IMR-90 (cell line): ENCODE measurements at regions not wholly inside any gene's neighbourhood (a gene's known extent, or its start where the extent isn't known, plus 50 kb on each side); places are given as distances from the start of the nearest gene placed in this dataset.

ENCODE experiments used
- ATAC-seq: fragments of 200-7000 bp; cut with Tn5 transposase; 2 replicates; pipeline ENCODE4 v1.9.1; 2020; ENCODE audit warnings: low read depth, mild to moderate bottlenecking, moderate library complexity
- BruUV-seq: library from RNA; stranded (reverse); fragments of 400-500 nt; replicated peaks from 2 replicates; lab custom pipeline; 2021; lab: Mats Ljungman, UMichigan
- CTCF ChIA-PET: fragments of 300-600 bp; formaldehyde crosslinking; extraction: SDS; loops from one replicate; lab custom pipeline; 2021; ENCODE audit warnings: antibody characterized with exemption; lab: Yijun Ruan, JAX
- POLR2A ChIA-PET: fragments of 300-600 bp; sonication (Branson Sonifier 250); formaldehyde crosslinking; loops from one replicate; lab custom pipeline; 2022; ENCODE audit warnings: antibody characterized with exemption; ENCODE audit not compliant: unreplicated experiment; lab: Charles Lee
- DNase-seq: peaks from one replicate; pipeline ENCODE4 v3.0.0; 2013
- H2AFZ ChIP-seq: replicated peaks from 2 replicates; pipeline ENCODE3; 2013; ENCODE audit warnings: low read length, mild to moderate bottlenecking; ENCODE audit not compliant: poor library complexity
- H2AK5ac ChIP-seq: 2 replicates; pipeline ENCODE4 v1.6.1; 2013; ENCODE audit warnings: low read depth, low read length, inconsistent platforms
- H2AK9ac ChIP-seq: replicated peaks from 2 replicates; pipeline ENCODE3; 2013; ENCODE audit warnings: mild to moderate bottlenecking, low read depth, low read length, moderate library complexity; ENCODE audit not compliant: poor library complexity
- H2BK120ac ChIP-seq: 2 replicates; pipeline ENCODE4 v1.6.1; 2013; ENCODE audit warnings: low read depth, low read length, inconsistent platforms
- H2BK15ac ChIP-seq: 3 replicates; pipeline ENCODE4 v1.6.1; 2013; ENCODE audit warnings: low read depth, low read length, inconsistent platforms
- H2BK20ac ChIP-seq: 2 replicates; pipeline ENCODE4 v1.6.1; 2013; ENCODE audit warnings: low read depth, mild to moderate bottlenecking, inconsistent platforms, low read length, moderate library complexity
- H2BK5ac ChIP-seq: 2 replicates; pipeline ENCODE4 v1.6.1; 2013; ENCODE audit warnings: mild to moderate bottlenecking, low read depth, low read length, inconsistent platforms; ENCODE audit not compliant: poor library complexity, severe bottlenecking
- H3K14ac ChIP-seq: replicated peaks from 2 replicates; pipeline ENCODE4 v1.6.1; 2013; ENCODE audit warnings: low read depth, low read length, inconsistent platforms
- H3K18ac ChIP-seq: 2 replicates; pipeline ENCODE4 v1.6.1; 2013; ENCODE audit warnings: low read depth, low read length, control low read depth
- H3K23ac ChIP-seq: 2 replicates; pipeline ENCODE4 v1.6.1; 2013; ENCODE audit warnings: low read depth, low read length, inconsistent platforms
- H3K27ac ChIP-seq: 2 replicates; pipeline ENCODE4 v1.5.1; 2013; ENCODE audit warnings: mild to moderate bottlenecking, control low read depth, low read length; ENCODE audit not compliant: insufficient read depth
- H3K27me3 ChIP-seq: 2 replicates; pipeline ENCODE4 v1.6.1; 2013; ENCODE audit warnings: low read length; ENCODE audit not compliant: control insufficient read depth, insufficient read depth
- H3K36me3 ChIP-seq: 2 replicates; pipeline ENCODE4 v1.6.1; 2013; ENCODE audit warnings: low read length, mixed read lengths; ENCODE audit not compliant: control insufficient read depth, insufficient read depth
- H3K4ac ChIP-seq: 2 replicates; pipeline ENCODE4 v1.6.1; 2013; ENCODE audit warnings: low read depth, low read length, inconsistent platforms
- H3K4me1 ChIP-seq: 2 replicates; pipeline ENCODE4 v1.6.1; 2013; ENCODE audit warnings: low read length, mixed read lengths; ENCODE audit not compliant: control insufficient read depth, insufficient read depth
- H3K4me2 ChIP-seq: 2 replicates; pipeline ENCODE4 v1.6.1; 2013; ENCODE audit warnings: low read depth, mild to moderate bottlenecking, control low read depth, low read length, moderate library complexity
- H3K4me3 ChIP-seq: 2 replicates; pipeline ENCODE4 v1.5.1; 2013; ENCODE audit warnings: low read depth, mild to moderate bottlenecking, control low read depth, low read length, moderate library complexity; ENCODE audit not compliant: insufficient read depth
- H3K56ac ChIP-seq: 2 replicates; pipeline ENCODE4 v1.6.1; 2013; ENCODE audit warnings: low read length, inconsistent platforms; ENCODE audit not compliant: insufficient read depth; ENCODE audit errors: extremely low read depth
- H3K79me1 ChIP-seq, 2 experiments: 2 replicates each; pipeline ENCODE4 v1.6.1; 2013; ENCODE audit warnings: low read length in 2 of 2, inconsistent platforms in 1 of 2, low read depth in 1 of 2
- H3K9ac ChIP-seq: 2 replicates; pipeline ENCODE4 v1.6.1; 2013; ENCODE audit warnings: low read depth, low read length, control low read depth
- H3K9me1 ChIP-seq: 2 replicates; pipeline ENCODE4 v1.6.1; 2013; ENCODE audit warnings: low read length, inconsistent platforms; ENCODE audit not compliant: insufficient read depth
- H3K9me3 ChIP-seq: 2 replicates; pipeline ENCODE4 v1.6.1; 2013; ENCODE audit warnings: low read length; ENCODE audit not compliant: control insufficient read depth, insufficient read depth
- H4K20me1 ChIP-seq: 2 replicates; pipeline ENCODE4 v1.6.1; 2013; ENCODE audit warnings: low read length, inconsistent platforms; ENCODE audit not compliant: insufficient read depth
- H4K5ac ChIP-seq: 2 replicates; pipeline ENCODE4 v1.6.1; 2013; ENCODE audit warnings: mild to moderate bottlenecking, low read depth, low read length, control low read depth
- H4K8ac ChIP-seq, 2 experiments: 2 replicates each; pipeline ENCODE4 v1.6.1; 2013; ENCODE audit warnings: low read depth in 2 of 2, low read length in 2 of 2, control low read depth in 1 of 2, inconsistent platforms in 1 of 2
- H4K91ac ChIP-seq: 2 replicates; pipeline ENCODE4 v1.6.1; 2013; ENCODE audit warnings: low read depth, low read length, inconsistent platforms; ENCODE audit not compliant: insufficient read depth
- BHLHE40 ChIP-seq: fragments of 150-350 bp; IDR thresholded peaks from 2 replicates; pipeline ENCODE4 v1.6.1; 2016; ENCODE audit warnings: mild to moderate bottlenecking, low read depth, low read length
- CEBPB ChIP-seq: IDR thresholded peaks from 2 replicates; pipeline ENCODE4 v1.6.1; 2012; ENCODE audit warnings: low read depth, low read length, improper control_type of control experiment
- CHD1 ChIP-seq: IDR thresholded peaks from 2 replicates; pipeline ENCODE4 v1.6.1; 2012; ENCODE audit warnings: low read depth, low read length, improper control_type of control experiment
- CTCF ChIP-seq: conservative IDR thresholded peaks from 2 replicates; pipeline ENCODE4 v1.5.1; 2012; ENCODE audit warnings: mild to moderate bottlenecking, low read depth, low read length, improper control_type of control experiment
- ELK1 ChIP-seq: fragments of 150-350 bp; IDR thresholded peaks from 2 replicates; pipeline ENCODE4 v1.6.1; 2016; ENCODE audit warnings: low read depth, mild to moderate bottlenecking, low read length, moderate library complexity, borderline replicate concordance
- FOS ChIP-seq: fragments of 150-350 bp; IDR thresholded peaks from 2 replicates; pipeline ENCODE4 v1.6.1; 2016; ENCODE audit warnings: low read depth, low read length
- MAFK ChIP-seq: IDR thresholded peaks from 2 replicates; pipeline ENCODE4 v1.6.1; 2012; ENCODE audit warnings: low read depth, low read length, improper control_type of control experiment
- MAZ ChIP-seq: IDR thresholded peaks from 2 replicates; pipeline ENCODE4 v1.6.1; 2012; ENCODE audit warnings: low read depth, mild to moderate bottlenecking, low read length, improper control_type of control experiment, moderate library complexity, borderline replicate concordance
- MXI1 ChIP-seq: IDR thresholded peaks from 2 replicates; pipeline ENCODE4 v1.6.1; 2012; ENCODE audit warnings: low read depth, mild to moderate bottlenecking, low read length, moderate library complexity, borderline replicate concordance
- NFE2L2 ChIP-seq: fragments of 150-350 bp; IDR thresholded peaks from 2 replicates; pipeline ENCODE4 v1.6.1; 2016; ENCODE audit warnings: low read depth, mild to moderate bottlenecking, low read length
- POLR2A ChIP-seq: IDR thresholded peaks from 2 replicates; pipeline ENCODE4 v1.6.1; 2012; ENCODE audit warnings: mild to moderate bottlenecking, low read depth, low read length
- RAD21 ChIP-seq: IDR thresholded peaks from 2 replicates; pipeline ENCODE4 v1.6.1; 2012; ENCODE audit warnings: low read length, improper control_type of control experiment
- RCOR1 ChIP-seq: IDR thresholded peaks from 2 replicates; pipeline ENCODE4 v1.6.1; 2012; ENCODE audit warnings: mild to moderate bottlenecking, low read length, improper control_type of control experiment; ENCODE audit not compliant: insufficient replicate concordance
- RFX5 ChIP-seq: IDR thresholded peaks from 2 replicates; pipeline ENCODE4 v1.8.0; 2012; ENCODE audit warnings: low read depth, mild to moderate bottlenecking, low read length, moderate library complexity
- SMC3 ChIP-seq: fragments of 150-350 bp; IDR thresholded peaks from 2 replicates; pipeline ENCODE4 v1.6.1; 2016; ENCODE audit warnings: low read depth, mild to moderate bottlenecking, antibody characterized with exemption, low read length, moderate library complexity
- USF2 ChIP-seq: fragments of 150-350 bp; IDR thresholded peaks from 2 replicates; pipeline ENCODE4 v1.6.1; 2017; ENCODE audit warnings: mild to moderate bottlenecking, antibody characterized with exemption, low read length, low read depth
- dilution Hi-C: fragments of 300-500 bp; cut with HindIII; formaldehyde crosslinking; loops from one replicate; pipeline ENCODE4 v1.14.3; 2018; ENCODE audit warnings: low sequenced_read_pairs; ENCODE audit not compliant: unreplicated experiment
- in situ Hi-C: fragments of 300-500 bp; cut with MboI; formaldehyde crosslinking; loops from 3 replicates; pipeline ENCODE4 v1.14.3; 2019; ENCODE audit warnings: low sequenced_read_pairs, inconsistent platforms, mixed read lengths
- intact Hi-C: fragments of 100-400 bp; cut with micrococcal nuclease; formaldehyde crosslinking; loops from 2 replicates; pipeline ENCODE4 v1.10.0; 2022

GRCh38 chr3:152094406-152094805 is 174.3 kb upstream of the MBNL1 start:
- Histone ChIP-seq H4K91ac (no peak overlapping the region), H2BK20ac (no peak overlapping the region), H4K20me1 (no peaks in the 10 kb centered on the region), H3K23ac (no peak overlapping the region), H3K9ac (no peak overlapping the region), H3K4me1 (no peaks in the 10 kb centered on the region), H3K9me3 (no peaks in the 10 kb centered on the region), H3K18ac (no peak overlapping the region), H4K5ac (no peak overlapping the region), H3K79me1 (no peaks in the 10 kb centered on the region), H2AFZ (no peak overlapping the region), H3K9me1 (no peaks in the 10 kb centered on the region), H2BK15ac (no peak overlapping the region), H2AK5ac (no peak overlapping the region), H3K36me3 (no peaks in the 10 kb centered on the region), H3K14ac (no peak overlapping the region), H2BK5ac (no peak overlapping the region), H3K56ac (no peak overlapping the region), H2AK9ac (no peak overlapping the region), H3K4me2 (no peak overlapping the region), H3K27me3 (no peaks in the 10 kb centered on the region), H2BK120ac (no peak overlapping the region), H3K4me3 (no peak overlapping the region), H3K4ac (no peak overlapping the region), H4K8ac (no peak overlapping the region), H3K27ac (no peak overlapping the region)
- intact Hi-C loops, result no loop called here
- ChIA-PET POLR2A (no interaction called here), CTCF (interaction anchor here (0.9 kb wide), 1 partner anchor 12 kb away, joined by 4 read pairs; no protein-coding TSS in a partner anchor)
- ATAC-seq, result no peak
- dilution Hi-C loops, result no loop called here
- DNase-seq, result no peak
- in situ Hi-C loops, result no loop called here
- BruUV-seq, result no TSS peak
- TF ChIP-seq RFX5 (no peak), RAD21 (no peak), FOS (no peak), RCOR1 (no peak), MAZ (no peak), USF2 (no peak), ELK1 (no peak), CEBPB (no peak), BHLHE40 (no peak), MAFK (no peak), CTCF (no peak), NFE2L2 (no peak), CHD1 (no peak), MXI1 (no peak), SMC3 (no peak), POLR2A (no peak)
